Activated CD8-positive, alpha-beta T cell treated with anti-CD3 and anti-CD28 coated beads for 36 hours (primary cell): ENCODE measurements at regions not wholly inside any gene's neighbourhood (a gene's known extent, or its start where the extent isn't known, plus 50 kb on each side); places are given as distances from the start of the nearest gene placed in this dataset.

Source experiments
- ATAC-seq: fragments of 200-7000 bp; cut with Tn5 transposase; one replicate; pipeline ENCODE4 v1.10.0; 2021; ENCODE audit warnings: mild to moderate bottlenecking, moderate library complexity
- CTCF ChIA-PET: fragments of 350-600 bp; sonication (Branson Sonifier 250); formaldehyde crosslinking; loops from one replicate; lab custom pipeline; 2021; ENCODE audit warnings: antibody characterized with exemption; lab: Charles Lee
- POLR2A ChIA-PET: fragments of 350-600 bp; sonication (Branson Sonifier 250); formaldehyde crosslinking; loops from one replicate; lab custom pipeline; 2021; ENCODE audit warnings: antibody characterized with exemption; lab: Charles Lee
- DNase-seq: peaks from one replicate; pipeline ENCODE4 v3.0.0-alpha.2; 2020
- H3K27ac Mint-ChIP-seq: one replicate; pipeline ENCODE4 v1.8.0; 2021; ENCODE audit warnings: mild to moderate bottlenecking, mixed read lengths
- H3K27me3 Mint-ChIP-seq: one replicate; pipeline ENCODE4 v1.8.0; 2021; ENCODE audit warnings: mixed read lengths
- H3K36me3 Mint-ChIP-seq: one replicate; pipeline ENCODE4 v1.8.0; 2021; ENCODE audit warnings: low read depth, mixed read lengths
- H3K4me1 Mint-ChIP-seq: one replicate; pipeline ENCODE4 v1.8.0; 2021; ENCODE audit warnings: low read depth, mixed read lengths
- H3K4me3 Mint-ChIP-seq: one replicate; pipeline ENCODE4 v1.8.0; 2021; ENCODE audit warnings: mild to moderate bottlenecking, moderate library complexity, mixed read lengths
- H3K9me3 Mint-ChIP-seq: one replicate; pipeline ENCODE4 v1.8.0; 2021; ENCODE audit warnings: mixed read lengths
- CTCF ChIP-seq: fragments of 200-600 bp; IDR thresholded peaks from one replicate; pipeline ENCODE4 v1.8.0; 2022; ENCODE audit warnings: antibody characterized with exemption, mild to moderate bottlenecking
- intact Hi-C: fragments of 100-400 bp; cut with micrococcal nuclease; formaldehyde crosslinking; loops from one replicate; pipeline ENCODE4 v1.10.0; 2022

GRCh38 chr12:5227708-5228373, 184.2 kb downstream of the KCNA5 start:
- TF ChIP-seq CTCF, result no peak
- Mint-ChIP-seq H3K27ac (no peak overlapping the region), H3K9me3 (no peaks in the 10 kb centered on the region), H3K4me3 (no peak overlapping the region), H3K36me3 (no peaks in the 10 kb centered on the region), H3K4me1 (no peaks in the 10 kb centered on the region), H3K27me3 (peaks cover 4% of the 10 kb centered on the region)
- intact Hi-C loops, result no loop called here
- ChIA-PET POLR2A (no interaction called here), CTCF (no interaction called here)
- ATAC-seq, result no peak
- DNase-seq, result no peak

- intact Hi-C loops, result no loop called here
- Mint-ChIP-seq H3K27ac (no peak overlapping the region), H3K4me3 (no peak overlapping the region), H3K4me1 (no peaks in the 10 kb centered on the region), H3K27me3 (peaks cover 7% of the 10 kb centered on the region), H3K9me3 (no peaks in the 10 kb centered on the region), H3K36me3 (no peaks in the 10 kb centered on the region)
- no peak for ATAC-seq
- POLR2A ChIA-PET, result no interaction called here
- DNase-seq, result no peak
- no peak for TF ChIP-seq CTCF
- CTCF ChIA-PET, result no interaction called here
Observed at GRCh38 chr12:5230156-5230555, 186.5 kb downstream of the KCNA5 start.

- intact Hi-C loops, result no loop called here
- ChIA-PET POLR2A (no interaction called here), CTCF (no interaction called here)
- ATAC-seq, result no peak
- DNase-seq, result no peak
- TF ChIP-seq CTCF, result no peak
- Mint-ChIP-seq H3K9me3 (no peaks in the 10 kb centered on the region), H3K4me1 (no peaks in the 10 kb centered on the region), H3K27me3 (peaks cover 7% of the 10 kb centered on the region), H3K27ac (no peak overlapping the region), H3K36me3 (no peaks in the 10 kb centered on the region), H3K4me3 (no peak overlapping the region)
Observed at GRCh38 chr12:5230861-5231260, 187.2 kb downstream of the KCNA5 start.

- ChIA-PET POLR2A (no interaction called here), CTCF (no interaction called here)
- ATAC-seq, result no peak
Observed at GRCh38 chr12:5232291-5232690, 188.6 kb downstream of the KCNA5 start.

More at GRCh38 chr12:5232291-5232690, 188.6 kb downstream of the KCNA5 start:
- DNase-seq, result no peak
- Mint-ChIP-seq H3K4me3 (no peak overlapping the region), H3K36me3 (no peaks in the 10 kb centered on the region), H3K27me3 (peaks cover 8% of the 10 kb centered on the region), H3K9me3 (no peaks in the 10 kb centered on the region), H3K4me1 (no peaks in the 10 kb centered on the region), H3K27ac (no peak overlapping the region)
- intact Hi-C loops, result no loop called here
- TF ChIP-seq CTCF, result no peak
